H1 (cell line): ENCODE measurements at regions not wholly inside any gene's neighbourhood (a gene's known extent, or its start where the extent isn't known, plus 50 kb on each side); places are given as distances from the start of the nearest gene placed in this dataset.

Source experiments
- CTCF ChIA-PET: fragments of 300-600 bp; sonication (Branson Sonifier 250); formaldehyde crosslinking; loops from one replicate; lab custom pipeline; 2021; ENCODE audit not compliant: partially characterized antibody; lab: Charles Lee
- POLR2A ChIA-PET: fragments of 300-600 bp; sonication (Branson Sonifier 250); formaldehyde crosslinking; loops from one replicate; lab custom pipeline; 2021; ENCODE audit warnings: inconsistent platforms; ENCODE audit not compliant: partially characterized antibody; lab: Charles Lee
- DNase-seq, 2 experiments: peaks; one replicate each; pipeline versions ENCODE4 v3.0.0 to v3.0.0-alpha.2; 2010 to 2022; ENCODE audit warnings: low spot score in 2 of 2, low read depth in 1 of 2, mixed read lengths in 1 of 2
- FAIRE-seq: peaks from 2 replicates; lab custom pipeline; 2011; peaks lifted over from hg19 to GRCh38; lab: Jason Lieb, UNC
- H2AFZ ChIP-seq: 2 replicates; pipeline ENCODE4 v1.8.1; 2012; ENCODE audit warnings: low read length, inconsistent platforms
- H2AK5ac ChIP-seq: 2 replicates; pipeline ENCODE4 v1.6.1; 2013; ENCODE audit warnings: low read depth, low read length
- H2BK120ac ChIP-seq: replicated peaks from 2 replicates; pipeline ENCODE3; 2013; ENCODE audit warnings: low read depth, low read length, inconsistent platforms
- H2BK12ac ChIP-seq: 2 replicates; pipeline ENCODE4 v1.6.1; 2013; ENCODE audit warnings: low read depth, low read length
- H2BK15ac ChIP-seq: 2 replicates; pipeline ENCODE4 v1.6.1; 2013; ENCODE audit warnings: low read length
- H2BK20ac ChIP-seq: 2 replicates; pipeline ENCODE4 v1.6.1; 2013; ENCODE audit warnings: low read length
- H2BK5ac ChIP-seq: 2 replicates; pipeline ENCODE4 v1.6.1; 2013; ENCODE audit warnings: low read depth, low read length
- H3K14ac ChIP-seq: 2 replicates; pipeline ENCODE4 v1.6.1; 2013; ENCODE audit warnings: inconsistent platforms; ENCODE audit not compliant: insufficient read length
- H3K18ac ChIP-seq: 2 replicates; pipeline ENCODE4 v1.6.1; 2013; ENCODE audit warnings: low read length; ENCODE audit errors: extremely low read depth
- H3K23ac ChIP-seq: 2 replicates; pipeline ENCODE4 v1.6.1; 2013; ENCODE audit warnings: inconsistent platforms; ENCODE audit not compliant: insufficient read length
- H3K23me2 ChIP-seq: 2 replicates; pipeline ENCODE4 v1.6.1; 2013; ENCODE audit warnings: low read depth, low read length
- H3K27ac ChIP-seq: 2 replicates; pipeline ENCODE4 v1.6.1; 2011; ENCODE audit warnings: low read depth, low read length, inconsistent platforms
- H3K27me3 ChIP-seq, 4 experiments: replicated peaks in 1 of 4; 1 replicate in 1 of 4; 2 replicates in 3 of 4; pipeline versions ENCODE4 v1.6.1 to v1.8.1; 2011 to 2013; ENCODE audit warnings: low read length in 3 of 4, mild to moderate bottlenecking in 3 of 4, inconsistent platforms in 2 of 4, mixed read lengths in 2 of 4, moderate library complexity in 1 of 4; ENCODE audit not compliant: control insufficient read depth in 3 of 4, insufficient read depth in 3 of 4; ENCODE audit errors: extremely low read depth in 1 of 4
- H3K36me3 ChIP-seq, 4 experiments: 2 replicates each; pipeline versions ENCODE4 v1.6.1 to v1.8.1; 2011 to 2013; ENCODE audit warnings: mild to moderate bottlenecking in 4 of 4, low read length in 3 of 4, moderate library complexity in 2 of 4, control low read depth in 1 of 4, inconsistent platforms in 1 of 4; ENCODE audit not compliant: insufficient read depth in 4 of 4, control insufficient read depth in 2 of 4
- H3K4ac ChIP-seq: replicated peaks from 2 replicates; pipeline ENCODE3; 2013; ENCODE audit warnings: low read length, low read depth, mixed read lengths, inconsistent platforms; ENCODE audit not compliant: insufficient read length
- H3K4me1 ChIP-seq, 4 experiments: replicated peaks in 1 of 4; 1 replicate in 1 of 4; 2 replicates in 3 of 4; pipeline versions ENCODE4 v1.6.1 to v1.8.1; 2011 to 2013; ENCODE audit warnings: low read length in 3 of 4, inconsistent platforms in 2 of 4, mixed read lengths in 1 of 4; ENCODE audit not compliant: insufficient read depth in 4 of 4, control insufficient read depth in 3 of 4
- H3K4me2 ChIP-seq, 2 experiments: 2 replicates each; pipeline versions ENCODE4 v1.6.1 to v1.8.1; 2011 to 2013; ENCODE audit warnings: low read depth in 2 of 2, low read length in 2 of 2, control low read depth in 1 of 2, inconsistent platforms in 1 of 2, mild to moderate bottlenecking in 1 of 2; ENCODE audit not compliant: insufficient read depth in 1 of 2
- H3K4me3 ChIP-seq, 4 experiments: fragments of 200-600, 300-600 bp in 1 of 4; sonication (generic), shearing (Covaris generic), sonication (Bioruptor Twin) in 1 of 4; 2 replicates each; pipeline versions ENCODE4 v1.5.1 to v1.8.1; 2011 to 2016; ENCODE audit warnings: low read length in 4 of 4, low read depth in 3 of 4, control low read depth in 2 of 4, inconsistent platforms in 2 of 4, mild to moderate bottlenecking in 2 of 4, mixed read lengths in 1 of 4, moderate library complexity in 1 of 4; ENCODE audit not compliant: insufficient read depth in 2 of 4; ENCODE audit errors: extremely low read depth in 1 of 4
- H3K56ac ChIP-seq: replicated peaks from 2 replicates; pipeline ENCODE3; 2013; ENCODE audit warnings: low read depth, mild to moderate bottlenecking, mixed read lengths, low read length, inconsistent platforms; ENCODE audit not compliant: insufficient read length
- H3K79me1 ChIP-seq: 2 replicates; pipeline ENCODE4 v1.6.1; 2013; ENCODE audit warnings: low read depth, low read length, control low read depth
- H3K79me2 ChIP-seq, 2 experiments: 2 replicates each; pipeline versions ENCODE4 v1.6.1 to v1.8.1; 2012 to 2013; ENCODE audit warnings: low read length in 2 of 2, mild to moderate bottlenecking in 2 of 2, inconsistent platforms in 1 of 2; ENCODE audit not compliant: insufficient read depth in 2 of 2, control insufficient read depth in 1 of 2
- H3K9ac ChIP-seq, 4 experiments: replicated peaks in 1 of 4; 1 replicate in 1 of 4; 2 replicates in 3 of 4; pipeline versions ENCODE4 v1.6.1 to v1.8.1; 2011 to 2013; ENCODE audit warnings: low read depth in 3 of 4, low read length in 3 of 4, control low read depth in 2 of 4, mild to moderate bottlenecking in 2 of 4, moderate library complexity in 2 of 4, inconsistent platforms in 1 of 4; ENCODE audit errors: extremely low read depth in 1 of 4
- H3K9me3 ChIP-seq, 2 experiments: 2 replicates each; pipeline versions ENCODE4 v1.6.1 to v1.8.1; 2012 to 2013; ENCODE audit warnings: mild to moderate bottlenecking in 2 of 2, moderate library complexity in 2 of 2, control low read depth in 1 of 2, inconsistent platforms in 1 of 2, low read depth in 1 of 2, low read length in 1 of 2, mixed read lengths in 1 of 2; ENCODE audit not compliant: insufficient read depth in 2 of 2
- H4K20me1 ChIP-seq, 2 experiments: replicated peaks in 1 of 2; 2 replicates each; pipeline versions ENCODE3 to v1.8.1; 2011 to 2013; ENCODE audit warnings: inconsistent platforms in 2 of 2, low read length in 2 of 2, mild to moderate bottlenecking in 1 of 2; ENCODE audit not compliant: insufficient read depth in 2 of 2, control insufficient read depth in 1 of 2
- H4K5ac ChIP-seq: 2 replicates; pipeline ENCODE4 v1.6.1; 2013; ENCODE audit warnings: low read length, low read depth, mixed read lengths, inconsistent platforms; ENCODE audit not compliant: insufficient read length
- H4K8ac ChIP-seq: 2 replicates; pipeline ENCODE4 v1.8.0; 2013; ENCODE audit warnings: mild to moderate bottlenecking, moderate library complexity, low read length, inconsistent platforms; ENCODE audit not compliant: insufficient read depth; ENCODE audit errors: extremely low read depth
- H4K91ac ChIP-seq: replicated peaks from 2 replicates; pipeline ENCODE3; 2013; ENCODE audit warnings: low read length, mixed read lengths, inconsistent platforms; ENCODE audit not compliant: insufficient read length
- TF ChIP-seq, protein P1 (sequence below): fragments of 300-600 bp; sonication (generic); IDR thresholded peaks from 2 replicates; pipeline ENCODE4 v1.7.1; 2012; ENCODE audit warnings: low read length, moderate library complexity, mild to moderate bottlenecking, inconsistent platforms; ENCODE audit not compliant: insufficient replicate concordance

DNA sequence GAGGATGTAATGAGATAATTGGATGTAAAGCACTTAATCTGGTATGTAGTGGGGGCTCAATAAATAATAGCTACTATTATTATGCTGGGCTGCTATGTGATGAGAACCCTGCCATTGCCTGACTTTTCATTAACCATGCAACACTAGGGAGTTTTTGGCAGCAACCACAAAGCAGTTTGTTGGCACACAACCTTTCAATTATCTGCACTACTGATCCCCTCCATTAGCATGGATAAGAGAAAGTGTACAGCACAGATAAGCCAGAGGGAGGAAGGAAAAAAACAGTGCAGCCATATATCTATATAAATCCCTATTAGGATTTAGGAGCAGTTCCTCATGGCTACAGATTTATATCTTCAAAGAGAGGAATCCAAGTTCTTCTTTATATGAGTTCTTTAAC is 498.5 kb downstream of the NUF2 start:
- Histone ChIP-seq H2AFZ (no peak overlapping the region), H4K20me1 (no peaks in the 10 kb centered on the region), H3K18ac (no peak overlapping the region), H3K27ac (no peak overlapping the region), H4K5ac (no peak overlapping the region), H2BK20ac (no peak overlapping the region), H2BK15ac (no peak overlapping the region), H2AK5ac (no peak overlapping the region), H3K79me2 (no peaks in the 10 kb centered on the region), H3K4ac (no peak overlapping the region)
- CTCF ChIA-PET, result interaction anchor here (0.8 kb wide), 1 partner anchor 329 kb away, joined by 3 read pairs; no protein-coding TSS in a partner anchor
- TF ChIP-seq, protein P1, sequence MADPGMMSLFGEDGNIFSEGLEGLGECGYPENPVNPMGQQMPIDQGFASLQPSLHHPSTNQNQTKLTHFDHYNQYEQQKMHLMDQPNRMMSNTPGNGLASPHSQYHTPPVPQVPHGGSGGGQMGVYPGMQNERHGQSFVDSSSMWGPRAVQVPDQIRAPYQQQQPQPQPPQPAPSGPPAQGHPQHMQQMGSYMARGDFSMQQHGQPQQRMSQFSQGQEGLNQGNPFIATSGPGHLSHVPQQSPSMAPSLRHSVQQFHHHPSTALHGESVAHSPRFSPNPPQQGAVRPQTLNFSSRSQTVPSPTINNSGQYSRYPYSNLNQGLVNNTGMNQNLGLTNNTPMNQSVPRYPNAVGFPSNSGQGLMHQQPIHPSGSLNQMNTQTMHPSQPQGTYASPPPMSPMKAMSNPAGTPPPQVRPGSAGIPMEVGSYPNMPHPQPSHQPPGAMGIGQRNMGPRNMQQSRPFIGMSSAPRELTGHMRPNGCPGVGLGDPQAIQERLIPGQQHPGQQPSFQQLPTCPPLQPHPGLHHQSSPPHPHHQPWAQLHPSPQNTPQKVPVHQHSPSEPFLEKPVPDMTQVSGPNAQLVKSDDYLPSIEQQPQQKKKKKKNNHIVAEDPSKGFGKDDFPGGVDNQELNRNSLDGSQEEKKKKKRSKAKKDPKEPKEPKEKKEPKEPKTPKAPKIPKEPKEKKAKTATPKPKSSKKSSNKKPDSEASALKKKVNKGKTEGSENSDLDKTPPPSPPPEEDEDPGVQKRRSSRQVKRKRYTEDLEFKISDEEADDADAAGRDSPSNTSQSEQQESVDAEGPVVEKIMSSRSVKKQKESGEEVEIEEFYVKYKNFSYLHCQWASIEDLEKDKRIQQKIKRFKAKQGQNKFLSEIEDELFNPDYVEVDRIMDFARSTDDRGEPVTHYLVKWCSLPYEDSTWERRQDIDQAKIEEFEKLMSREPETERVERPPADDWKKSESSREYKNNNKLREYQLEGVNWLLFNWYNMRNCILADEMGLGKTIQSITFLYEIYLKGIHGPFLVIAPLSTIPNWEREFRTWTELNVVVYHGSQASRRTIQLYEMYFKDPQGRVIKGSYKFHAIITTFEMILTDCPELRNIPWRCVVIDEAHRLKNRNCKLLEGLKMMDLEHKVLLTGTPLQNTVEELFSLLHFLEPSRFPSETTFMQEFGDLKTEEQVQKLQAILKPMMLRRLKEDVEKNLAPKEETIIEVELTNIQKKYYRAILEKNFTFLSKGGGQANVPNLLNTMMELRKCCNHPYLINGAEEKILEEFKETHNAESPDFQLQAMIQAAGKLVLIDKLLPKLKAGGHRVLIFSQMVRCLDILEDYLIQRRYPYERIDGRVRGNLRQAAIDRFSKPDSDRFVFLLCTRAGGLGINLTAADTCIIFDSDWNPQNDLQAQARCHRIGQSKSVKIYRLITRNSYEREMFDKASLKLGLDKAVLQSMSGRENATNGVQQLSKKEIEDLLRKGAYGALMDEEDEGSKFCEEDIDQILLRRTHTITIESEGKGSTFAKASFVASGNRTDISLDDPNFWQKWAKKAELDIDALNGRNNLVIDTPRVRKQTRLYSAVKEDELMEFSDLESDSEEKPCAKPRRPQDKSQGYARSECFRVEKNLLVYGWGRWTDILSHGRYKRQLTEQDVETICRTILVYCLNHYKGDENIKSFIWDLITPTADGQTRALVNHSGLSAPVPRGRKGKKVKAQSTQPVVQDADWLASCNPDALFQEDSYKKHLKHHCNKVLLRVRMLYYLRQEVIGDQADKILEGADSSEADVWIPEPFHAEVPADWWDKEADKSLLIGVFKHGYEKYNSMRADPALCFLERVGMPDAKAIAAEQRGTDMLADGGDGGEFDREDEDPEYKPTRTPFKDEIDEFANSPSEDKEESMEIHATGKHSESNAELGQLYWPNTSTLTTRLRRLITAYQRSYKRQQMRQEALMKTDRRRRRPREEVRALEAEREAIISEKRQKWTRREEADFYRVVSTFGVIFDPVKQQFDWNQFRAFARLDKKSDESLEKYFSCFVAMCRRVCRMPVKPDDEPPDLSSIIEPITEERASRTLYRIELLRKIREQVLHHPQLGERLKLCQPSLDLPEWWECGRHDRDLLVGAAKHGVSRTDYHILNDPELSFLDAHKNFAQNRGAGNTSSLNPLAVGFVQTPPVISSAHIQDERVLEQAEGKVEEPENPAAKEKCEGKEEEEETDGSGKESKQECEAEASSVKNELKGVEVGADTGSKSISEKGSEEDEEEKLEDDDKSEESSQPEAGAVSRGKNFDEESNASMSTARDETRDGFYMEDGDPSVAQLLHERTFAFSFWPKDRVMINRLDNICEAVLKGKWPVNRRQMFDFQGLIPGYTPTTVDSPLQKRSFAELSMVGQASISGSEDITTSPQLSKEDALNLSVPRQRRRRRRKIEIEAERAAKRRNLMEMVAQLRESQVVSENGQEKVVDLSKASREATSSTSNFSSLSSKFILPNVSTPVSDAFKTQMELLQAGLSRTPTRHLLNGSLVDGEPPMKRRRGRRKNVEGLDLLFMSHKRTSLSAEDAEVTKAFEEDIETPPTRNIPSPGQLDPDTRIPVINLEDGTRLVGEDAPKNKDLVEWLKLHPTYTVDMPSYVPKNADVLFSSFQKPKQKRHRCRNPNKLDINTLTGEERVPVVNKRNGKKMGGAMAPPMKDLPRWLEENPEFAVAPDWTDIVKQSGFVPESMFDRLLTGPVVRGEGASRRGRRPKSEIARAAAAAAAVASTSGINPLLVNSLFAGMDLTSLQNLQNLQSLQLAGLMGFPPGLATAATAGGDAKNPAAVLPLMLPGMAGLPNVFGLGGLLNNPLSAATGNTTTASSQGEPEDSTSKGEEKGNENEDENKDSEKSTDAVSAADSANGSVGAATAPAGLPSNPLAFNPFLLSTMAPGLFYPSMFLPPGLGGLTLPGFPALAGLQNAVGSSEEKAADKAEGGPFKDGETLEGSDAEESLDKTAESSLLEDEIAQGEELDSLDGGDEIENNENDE, result no peak
- TF ChIP-seq, all 59 proteins: peak for 0
- H3K9ac ChIP-seq, result no peak overlapping the region
- no peaks in the 10 kb centered on the region for H3K4me1 ChIP-seq
- H2BK120ac ChIP-seq, result peak overlapping the region; percentile 84
- no peak overlapping the region for H3K4me2 ChIP-seq
- no peak for DNase-seq
- H3K79me1 ChIP-seq, result no peaks in the 10 kb centered on the region
- H3K23me2 ChIP-seq, result no peaks in the 10 kb centered on the region
- H3K4me3 ChIP-seq, result no peak overlapping the region
- H3K23ac ChIP-seq, result no peak overlapping the region
- no peaks in the 10 kb centered on the region for H3K36me3 ChIP-seq
- FAIRE-seq, result no peak
- no peaks in the 10 kb centered on the region for H3K9me3 ChIP-seq
- H3K14ac ChIP-seq, result no peak overlapping the region
- H3K56ac ChIP-seq, result no peak overlapping the region
- no peak overlapping the region for H2BK5ac ChIP-seq
- H4K91ac ChIP-seq, result no peak overlapping the region
- H3K27me3 ChIP-seq, result no peaks in the 10 kb centered on the region
- POLR2A ChIA-PET, result no interaction called here
- no peak overlapping the region for H2BK12ac ChIP-seq
- H4K8ac ChIP-seq, result no peak overlapping the region
